Activated naive CD4-positive, alpha-beta T cell treated with Interleukin-2 at 50 U/mL for 16 hours (primary cell): ENCODE measurements at regions not wholly inside any gene's neighbourhood (a gene's known extent, or its start where the extent isn't known, plus 50 kb on each side); places are given as distances from the start of the nearest gene placed in this dataset.

ENCODE experiments used
- DNase-seq: peaks from one replicate; pipeline ENCODE4 v3.0.0-alpha.2; 2020

DNA sequence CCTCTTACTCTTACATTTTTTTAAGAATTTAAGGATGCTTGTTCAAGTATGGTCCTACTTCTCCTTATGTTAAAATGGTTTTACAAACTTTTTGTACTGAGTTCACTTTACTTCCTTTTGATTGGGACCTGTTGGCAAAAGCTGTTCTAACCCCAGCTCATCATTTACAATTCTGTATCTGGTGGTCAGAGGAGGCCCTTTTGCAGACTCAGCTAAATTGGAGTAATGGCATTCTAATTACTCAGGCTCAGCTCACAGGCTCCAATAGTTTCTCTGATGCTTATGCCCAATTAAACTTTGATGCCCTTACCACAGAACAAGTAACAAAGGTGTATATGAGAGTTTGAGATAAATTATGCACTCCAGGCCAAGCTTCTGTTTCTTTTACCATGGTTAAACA, 1632.0 kb downstream of the UQCRFS1 start:
- no peak for DNase-seq
